MM.1S (cell line): ENCODE measurements at regions not wholly inside any gene's neighbourhood (a gene's known extent, or its start where the extent isn't known, plus 50 kb on each side); places are given as distances from the start of the nearest gene placed in this dataset.

ENCODE experiments used
- DNase-seq: peaks from one replicate; pipeline ENCODE4 v3.0.0-alpha.2; 2015
- H2AFZ ChIP-seq: fragments of 300-600 bp; sonication (generic); 2 replicates; pipeline ENCODE4 v1.6.0; 2016; ENCODE audit warnings: antibody characterized with exemption, low read length
- H3F3A ChIP-seq: fragments of 300-600 bp; sonication (generic); 2 replicates; pipeline ENCODE4 v1.6.1; 2016; ENCODE audit warnings: mild to moderate bottlenecking, antibody characterized with exemption, low read length, moderate library complexity, mixed read lengths; ENCODE audit not compliant: insufficient read depth
- H3K27ac ChIP-seq: fragments of 300-600 bp; sonication (generic); 2 replicates; pipeline ENCODE4 v1.5.1; 2016; ENCODE audit warnings: mild to moderate bottlenecking, low read length
- H3K27me3 ChIP-seq: fragments of 300-600 bp; sonication (generic); replicated peaks from 2 replicates; pipeline ENCODE4 v1.6.0; 2016; ENCODE audit warnings: low read length; ENCODE audit not compliant: insufficient read depth
- H3K36me3 ChIP-seq: fragments of 300-600 bp; sonication (generic); replicated peaks from 2 replicates; pipeline ENCODE4 v1.6.1; 2016; ENCODE audit warnings: mild to moderate bottlenecking, low read length, mixed read lengths; ENCODE audit not compliant: insufficient read depth
- H3K4me1 ChIP-seq: fragments of 300-600 bp; sonication (generic); 2 replicates; pipeline ENCODE4 v1.6.1; 2016; ENCODE audit warnings: low read length, mixed read lengths
- H3K4me2 ChIP-seq: fragments of 300-600 bp; sonication (generic); 2 replicates; pipeline ENCODE4 v1.6.0; 2016; ENCODE audit warnings: low read depth, low read length
- H3K4me3 ChIP-seq: fragments of 300-600 bp; sonication (generic); 2 replicates; pipeline ENCODE4 v1.5.1; 2016; ENCODE audit warnings: low read length, mixed read lengths
- H3K79me2 ChIP-seq: fragments of 300-600 bp; sonication (generic); 2 replicates; pipeline ENCODE4 v1.6.1; 2016; ENCODE audit warnings: mixed run types, low read length, mixed read lengths
- H3K9ac ChIP-seq: fragments of 300-600 bp; sonication (generic); 2 replicates; pipeline ENCODE4 v1.6.1; 2016; ENCODE audit warnings: low read length, mixed read lengths
- H3K9me2 ChIP-seq: fragments of 300-600 bp; sonication (generic); replicated peaks from 2 replicates; pipeline ENCODE4 v1.6.1; 2016; ENCODE audit warnings: mild to moderate bottlenecking, low read length, mixed read lengths; ENCODE audit not compliant: insufficient read depth
- H3K9me3 ChIP-seq: fragments of 300-600 bp; sonication (generic); replicated peaks from 2 replicates; pipeline ENCODE4 v1.6.1; 2016; ENCODE audit warnings: mild to moderate bottlenecking, low read length, mixed read lengths; ENCODE audit not compliant: insufficient read depth
- H4K20me1 ChIP-seq: fragments of 300-600 bp; sonication (generic); 2 replicates; pipeline ENCODE4 v1.6.1; 2016; ENCODE audit warnings: mild to moderate bottlenecking, low read length, moderate library complexity, mixed read lengths; ENCODE audit not compliant: insufficient read depth
- EZH2 ChIP-seq: fragments of 300-600 bp; sonication (generic); optimal IDR thresholded peaks from 2 replicates; pipeline ENCODE3; 2017; ENCODE audit warnings: low read depth, mild to moderate bottlenecking, antibody characterized with exemption, low read length, mixed read lengths
- EZH2phosphoT487 ChIP-seq: fragments of 300-600 bp; sonication (generic); IDR thresholded peaks from 2 replicates; pipeline ENCODE4 v1.6.1; 2018; ENCODE audit warnings: antibody characterized with exemption, low read length
- TF ChIP-seq, protein P1 (sequence below): fragments of 300-600 bp; sonication (generic); IDR thresholded peaks from 2 replicates; pipeline ENCODE4 v1.5.1; 2016; ENCODE audit warnings: antibody characterized with exemption, low read length, mixed read lengths

DNA sequence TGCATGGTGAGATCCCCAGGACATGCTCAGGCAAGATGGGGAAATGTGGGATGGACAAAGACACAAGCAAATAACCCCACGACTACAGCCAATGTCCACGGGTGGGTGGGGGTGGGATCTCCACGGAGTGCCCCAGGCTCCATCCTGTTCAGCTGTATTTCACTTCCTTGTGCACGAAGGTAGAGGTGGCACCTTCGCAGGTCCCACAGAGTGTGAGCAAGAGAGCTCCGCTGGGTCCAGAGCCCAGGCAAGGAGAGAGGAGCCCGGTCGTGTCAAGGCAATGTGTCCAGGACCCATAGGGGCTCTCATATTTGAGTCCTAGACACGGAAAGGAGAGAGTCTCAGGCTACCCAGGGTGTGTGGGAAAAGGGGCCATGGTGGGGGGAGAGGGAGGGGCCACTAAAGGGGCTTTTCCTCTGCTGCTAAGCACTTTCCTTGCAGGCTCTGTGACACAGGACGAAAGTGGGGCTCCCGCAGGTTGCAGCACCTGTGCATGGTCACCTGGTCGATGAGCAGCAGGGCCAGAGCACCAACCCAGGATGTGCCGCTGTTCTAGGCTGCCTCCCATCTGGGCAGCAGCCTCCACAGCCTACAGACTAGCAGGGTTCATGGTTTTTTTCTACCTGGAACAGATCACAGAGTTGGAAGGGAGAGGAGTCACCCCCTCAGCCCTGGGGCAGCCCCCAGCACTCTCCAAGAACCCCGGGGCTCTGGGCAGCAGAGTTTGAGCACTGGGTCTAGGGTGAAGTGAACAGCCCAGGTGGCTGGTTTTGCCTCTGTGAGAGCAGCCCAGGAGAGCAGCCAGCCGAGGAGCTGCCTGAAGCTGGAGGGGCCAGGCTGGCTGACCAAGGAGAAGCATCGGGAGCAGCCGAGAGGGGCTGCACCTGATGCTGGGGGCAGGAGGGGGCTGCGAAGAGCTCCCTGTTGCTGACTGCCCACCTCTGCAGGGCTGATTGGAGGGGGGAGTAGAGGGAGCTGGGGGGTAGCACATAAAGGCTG, 100.7 kb upstream of the MVB12B start:
- no peak overlapping the region for H3K4me2 ChIP-seq
- peaks cover 41% of the 10 kb centered on the region for H3K27me3 ChIP-seq
- no peaks in the 10 kb centered on the region for H3K9me2 ChIP-seq
- TF ChIP-seq, protein P1, sequence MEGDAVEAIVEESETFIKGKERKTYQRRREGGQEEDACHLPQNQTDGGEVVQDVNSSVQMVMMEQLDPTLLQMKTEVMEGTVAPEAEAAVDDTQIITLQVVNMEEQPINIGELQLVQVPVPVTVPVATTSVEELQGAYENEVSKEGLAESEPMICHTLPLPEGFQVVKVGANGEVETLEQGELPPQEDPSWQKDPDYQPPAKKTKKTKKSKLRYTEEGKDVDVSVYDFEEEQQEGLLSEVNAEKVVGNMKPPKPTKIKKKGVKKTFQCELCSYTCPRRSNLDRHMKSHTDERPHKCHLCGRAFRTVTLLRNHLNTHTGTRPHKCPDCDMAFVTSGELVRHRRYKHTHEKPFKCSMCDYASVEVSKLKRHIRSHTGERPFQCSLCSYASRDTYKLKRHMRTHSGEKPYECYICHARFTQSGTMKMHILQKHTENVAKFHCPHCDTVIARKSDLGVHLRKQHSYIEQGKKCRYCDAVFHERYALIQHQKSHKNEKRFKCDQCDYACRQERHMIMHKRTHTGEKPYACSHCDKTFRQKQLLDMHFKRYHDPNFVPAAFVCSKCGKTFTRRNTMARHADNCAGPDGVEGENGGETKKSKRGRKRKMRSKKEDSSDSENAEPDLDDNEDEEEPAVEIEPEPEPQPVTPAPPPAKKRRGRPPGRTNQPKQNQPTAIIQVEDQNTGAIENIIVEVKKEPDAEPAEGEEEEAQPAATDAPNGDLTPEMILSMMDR = no peak
- TF ChIP-seq EZH2 (no peak), EZH2phosphoT487 (no peak)
- no peaks in the 10 kb centered on the region for H3K9me3 ChIP-seq
- H3K4me1 ChIP-seq = no peaks in the 10 kb centered on the region
- no peak overlapping the region for H3K4me3 ChIP-seq
- H2AFZ ChIP-seq = no peak overlapping the region
- no peak overlapping the region for H3K27ac ChIP-seq
- no peaks in the 10 kb centered on the region for H3K79me2 ChIP-seq
- no peaks in the 10 kb centered on the region for H4K20me1 ChIP-seq
- no peak overlapping the region for H3K9ac ChIP-seq
- no peak for DNase-seq
- H3F3A ChIP-seq = no peaks in the 10 kb centered on the region
- H3K36me3 ChIP-seq = no peaks in the 10 kb centered on the region

DNA sequence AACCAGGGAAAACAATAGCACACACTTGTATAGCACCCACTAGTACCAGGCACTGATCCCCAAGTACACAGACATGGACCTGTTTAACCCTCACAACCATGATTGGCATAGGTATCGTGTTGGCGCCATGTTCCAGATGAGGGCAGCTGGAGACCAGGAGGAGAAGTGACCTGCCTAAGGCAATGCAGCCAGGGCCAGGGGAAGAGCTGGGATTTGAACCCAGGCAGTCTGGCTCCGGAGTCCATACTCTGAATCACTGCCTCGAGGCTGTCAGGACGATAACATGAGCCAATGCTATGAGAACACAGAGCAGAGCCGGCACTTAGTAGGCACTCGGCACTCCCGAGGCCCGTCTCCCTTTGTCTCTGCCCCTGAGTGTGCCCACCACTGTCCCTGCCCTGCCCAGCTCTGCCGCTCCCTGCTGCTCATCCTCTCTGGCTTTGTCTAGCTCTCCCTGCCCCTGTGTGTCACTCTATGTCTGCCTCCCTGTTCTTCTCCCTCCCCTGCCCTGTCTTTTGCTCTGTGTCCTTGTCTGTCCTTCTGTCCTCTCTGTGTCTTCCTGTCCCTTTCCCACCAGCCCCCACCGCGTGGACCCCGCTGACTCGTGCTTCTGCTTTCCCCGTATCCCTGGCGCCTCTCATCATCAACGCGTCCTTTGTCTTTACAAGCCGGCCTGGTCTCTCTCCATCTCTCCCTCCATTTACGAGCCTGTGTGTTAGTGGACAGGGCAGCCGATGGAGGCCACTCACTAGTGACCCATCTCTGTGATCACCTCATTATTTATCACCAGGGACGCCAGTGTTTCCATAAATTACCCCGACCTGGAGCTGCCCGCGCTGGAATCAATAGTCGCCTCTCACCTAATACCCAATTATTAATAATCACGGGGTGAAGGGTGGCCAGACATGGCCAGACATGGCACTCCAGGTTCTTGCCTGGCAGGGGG, 99.4 kb upstream of the MVB12B start:
- no peak overlapping the region for H2AFZ ChIP-seq
- H4K20me1 ChIP-seq = no peaks in the 10 kb centered on the region
- peaks cover 41% of the 10 kb centered on the region for H3K27me3 ChIP-seq
- H3K36me3 ChIP-seq = no peaks in the 10 kb centered on the region
- no peak for DNase-seq
- H3K27ac ChIP-seq = no peak overlapping the region
- no peak overlapping the region for H3K9ac ChIP-seq
- no peaks in the 10 kb centered on the region for H3K9me3 ChIP-seq
- H3K79me2 ChIP-seq = no peaks in the 10 kb centered on the region
- TF ChIP-seq, protein P1 = no peak
- TF ChIP-seq EZH2 (no peak), EZH2phosphoT487 (no peak)
- H3F3A ChIP-seq = no peaks in the 10 kb centered on the region
- no peaks in the 10 kb centered on the region for H3K9me2 ChIP-seq
- H3K4me1 ChIP-seq = no peaks in the 10 kb centered on the region
- no peak overlapping the region for H3K4me2 ChIP-seq
- H3K4me3 ChIP-seq = no peak overlapping the region

DNA sequence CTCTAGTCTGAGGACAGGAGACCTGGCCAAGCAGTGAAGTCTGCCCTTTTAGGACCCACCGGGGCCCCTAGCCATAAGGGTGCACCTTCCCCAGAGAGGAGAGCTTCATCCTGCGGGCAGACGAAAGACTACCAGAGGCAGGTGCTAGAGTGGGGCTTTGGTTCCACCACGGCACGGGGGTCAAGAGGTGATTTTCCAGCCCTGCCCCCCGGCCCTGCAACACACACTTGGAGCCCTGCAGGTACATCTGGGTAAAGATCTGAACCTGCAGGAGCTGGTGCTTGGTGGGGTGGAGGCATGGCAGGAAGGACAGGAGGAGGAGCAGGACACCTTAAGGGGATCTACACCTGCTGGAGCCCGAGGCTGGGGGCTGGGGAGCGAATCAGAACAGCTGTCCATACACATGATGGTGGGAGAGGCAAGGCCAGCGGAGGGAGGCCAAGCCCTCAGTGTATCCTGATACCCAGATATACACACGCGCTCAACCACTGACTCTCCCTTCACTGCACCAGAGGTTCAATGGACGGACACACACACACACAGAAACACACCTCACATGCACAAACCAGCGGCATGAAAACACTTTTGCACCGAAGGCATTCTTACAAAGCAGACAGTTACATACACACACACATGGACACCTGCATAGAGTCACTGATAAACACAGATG, 98.4 kb upstream of the MVB12B start:
- DNase-seq = no peak
- no peaks in the 10 kb centered on the region for H3K36me3 ChIP-seq
- no peaks in the 10 kb centered on the region for H3K79me2 ChIP-seq
- no peak overlapping the region for H3K27ac ChIP-seq
- H3F3A ChIP-seq = no peaks in the 10 kb centered on the region
- H3K9me3 ChIP-seq = no peaks in the 10 kb centered on the region
- peaks cover 40% of the 10 kb centered on the region for H3K27me3 ChIP-seq
- H3K9ac ChIP-seq = no peak overlapping the region
- TF ChIP-seq EZH2phosphoT487 (no peak), EZH2 (no peak)
- TF ChIP-seq, protein P1 = no peak
- no peaks in the 10 kb centered on the region for H3K9me2 ChIP-seq
- no peaks in the 10 kb centered on the region for H3K4me1 ChIP-seq
- no peak overlapping the region for H2AFZ ChIP-seq
- H3K4me3 ChIP-seq = no peak overlapping the region
- no peaks in the 10 kb centered on the region for H4K20me1 ChIP-seq
- H3K4me2 ChIP-seq = no peak overlapping the region
